HG03575 (cell line): ENCODE measurements at regions not wholly inside any gene's neighbourhood (a gene's known extent, or its start where the extent isn't known, plus 50 kb on each side); places are given as distances from the start of the nearest gene placed in this dataset.
"Not testable (repeated sequence)": the region's sequence is repeated elsewhere in the genome, so short reads cannot be mapped to it uniquely, and the experiment has no call there.

Source experiments
- ATAC-seq: cut with Tn5 transposase; IDR thresholded peaks from one replicate; pipeline ENCODE4 v1.9.1; 2021; ENCODE audit not compliant: unreplicated experiment, insufficient number of reproducible peaks, low FRiP score; ENCODE audit errors: extremely low read depth

DNA sequence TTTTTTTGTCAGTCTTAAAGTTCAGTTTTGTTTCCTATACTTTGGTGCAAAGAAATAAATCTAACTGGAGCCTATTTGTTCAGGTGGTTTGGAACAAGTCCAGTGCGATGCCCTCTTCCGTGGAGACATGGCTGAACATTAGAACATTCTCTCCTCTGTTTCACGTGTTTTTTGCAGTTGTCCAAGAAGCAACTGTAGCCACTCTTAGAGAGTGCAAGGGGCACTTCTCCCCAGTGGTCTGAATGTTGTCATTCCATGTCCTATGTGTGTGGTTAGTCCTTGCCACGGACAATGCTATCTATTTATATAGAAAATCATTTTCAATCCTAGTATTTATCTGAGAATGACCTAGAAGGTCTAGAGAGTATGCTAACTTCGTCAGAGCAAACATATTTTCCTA lies 1232.5 kb upstream of the SEL1L start:
- no peak for ATAC-seq

DNA sequence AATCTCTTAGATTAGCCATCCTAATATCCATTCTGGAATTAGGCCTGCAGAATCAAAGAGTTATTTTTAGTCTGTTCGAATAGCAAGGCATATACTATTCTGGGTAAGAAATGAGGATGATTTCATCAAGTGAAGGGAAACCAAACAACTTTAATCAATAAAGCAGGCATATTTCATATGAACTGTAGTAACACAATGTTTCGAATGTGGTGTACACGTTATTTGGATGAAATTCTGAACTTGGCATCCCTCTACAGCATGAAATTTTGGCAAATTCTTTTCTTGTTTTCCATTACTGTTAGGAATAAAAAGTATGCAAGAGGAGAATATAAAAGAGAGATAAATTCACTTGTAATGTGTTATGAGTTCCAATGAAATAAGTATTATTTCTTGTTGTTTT lies 1233.3 kb upstream of the SEL1L start:
- ATAC-seq: no peak

DNA sequence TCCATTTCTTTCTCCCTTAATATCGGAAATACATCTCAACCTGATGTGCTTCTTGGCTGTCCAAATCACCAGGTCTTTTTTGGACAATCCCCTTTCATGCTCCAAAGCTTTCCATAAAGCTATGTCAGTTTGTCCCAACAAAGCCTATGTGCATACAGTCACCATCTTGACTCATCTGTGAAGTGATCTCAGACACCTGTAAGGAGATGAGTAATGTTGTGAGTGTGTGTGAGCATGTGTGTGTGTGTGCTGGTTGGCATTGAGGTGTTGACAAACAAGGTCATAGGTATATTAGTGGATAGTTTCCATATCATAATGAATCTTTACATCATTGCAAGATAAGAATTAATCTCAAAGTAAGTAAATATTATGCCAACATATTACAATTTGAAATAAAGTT lies 1243.3 kb upstream of the SEL1L start:
- ATAC-seq: no peak

DNA sequence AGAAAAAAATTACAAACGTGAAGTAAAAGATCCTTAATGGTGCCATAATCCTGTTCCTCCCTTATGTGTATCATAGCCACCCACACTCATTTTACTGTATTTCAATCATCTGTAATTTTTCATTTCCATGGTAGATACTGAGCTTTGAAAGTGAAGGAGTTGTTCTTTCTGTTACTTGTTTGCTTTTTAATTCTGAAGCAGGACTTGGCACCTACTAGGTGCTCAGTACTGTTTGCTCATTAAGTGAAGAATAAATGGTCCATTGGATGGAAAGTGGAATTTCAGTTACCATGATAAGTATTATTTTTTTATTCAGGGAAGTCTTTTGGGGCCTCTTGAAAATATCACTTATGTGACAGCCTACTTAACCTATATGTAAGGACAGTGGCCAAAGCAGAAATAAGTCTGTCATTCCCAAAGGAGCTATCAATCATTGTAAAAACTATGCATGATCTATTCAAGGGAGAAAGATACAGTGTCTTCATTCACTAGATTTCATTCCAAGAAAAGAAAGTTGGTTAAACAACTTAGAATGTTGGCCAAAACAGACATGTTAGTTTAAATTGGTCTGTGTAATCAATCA lies 1244.4 kb upstream of the SEL1L start:
- no peak for ATAC-seq

DNA sequence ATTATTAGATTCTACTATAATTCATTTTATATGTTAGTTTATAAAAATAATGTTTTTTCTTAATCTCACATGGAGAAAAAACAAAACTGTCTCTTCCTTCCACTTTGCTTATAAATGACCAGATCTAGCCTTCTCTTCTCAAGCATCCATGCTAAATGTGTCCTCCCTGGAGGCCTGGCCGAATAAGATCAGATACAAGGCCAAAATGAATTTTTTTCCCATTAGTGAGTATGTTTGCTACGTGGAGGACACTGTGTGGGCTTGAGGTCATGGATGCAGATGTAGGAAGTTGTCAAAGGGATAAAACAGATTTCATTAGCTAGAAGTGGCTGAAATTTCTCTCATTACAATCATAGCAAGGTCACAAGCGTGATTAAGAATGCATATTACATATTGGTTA lies 1244.9 kb upstream of the SEL1L start:
- ATAC-seq: no peak

DNA sequence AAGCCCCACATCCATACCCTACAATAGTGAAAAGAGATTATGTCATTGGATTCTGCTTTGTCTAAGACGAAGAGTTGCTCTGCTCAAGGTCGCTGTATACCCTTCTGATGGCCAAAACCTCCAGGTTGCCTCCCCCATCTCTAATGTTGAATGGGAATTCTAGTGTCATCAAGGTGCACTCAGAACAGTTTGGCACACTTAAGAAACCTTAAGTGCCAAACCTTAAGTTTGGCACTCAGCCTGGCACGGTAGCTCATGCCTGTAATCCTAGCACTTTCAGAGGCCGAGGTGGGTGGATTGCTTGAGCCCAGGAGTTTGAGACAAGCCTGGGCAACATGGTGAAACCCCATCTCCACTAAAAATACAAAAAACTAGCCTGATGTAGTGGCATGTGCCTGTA lies 1245.6 kb upstream of the SEL1L start:
- no peak for ATAC-seq

DNA sequence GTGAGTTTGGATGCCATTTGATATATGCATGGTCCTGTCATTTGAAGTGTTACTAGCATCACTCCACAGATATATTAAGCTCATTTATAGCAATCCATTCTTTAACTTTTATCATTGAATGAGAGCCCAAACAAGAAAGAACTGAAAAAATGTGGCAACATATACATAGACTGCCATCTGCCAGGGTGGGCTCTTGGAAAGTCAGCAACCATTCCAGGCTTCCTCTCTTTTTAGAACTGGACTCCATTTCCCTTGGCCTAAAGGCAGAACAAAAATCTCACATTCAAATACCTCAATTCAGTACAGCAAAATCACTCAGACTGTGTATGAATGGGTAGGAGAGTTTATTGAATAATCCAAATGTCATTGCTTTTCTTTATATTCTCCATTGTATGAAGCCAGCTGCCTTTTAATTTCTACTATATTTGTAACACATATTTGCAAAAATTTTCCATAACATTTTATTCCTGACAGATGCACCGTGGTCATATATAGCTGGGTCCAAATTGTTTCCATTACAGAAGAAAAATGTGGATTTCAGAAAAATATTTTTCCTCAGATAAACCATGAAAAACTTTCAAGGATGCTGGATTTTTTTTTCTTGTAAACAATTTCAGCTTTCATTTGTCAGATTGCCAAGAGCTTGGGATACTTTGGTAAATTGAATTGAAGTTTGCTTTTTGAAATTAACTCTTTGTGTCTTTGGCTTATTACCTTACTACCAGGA lies 1252.3 kb upstream of the SEL1L start:
- ATAC-seq: no peak

DNA sequence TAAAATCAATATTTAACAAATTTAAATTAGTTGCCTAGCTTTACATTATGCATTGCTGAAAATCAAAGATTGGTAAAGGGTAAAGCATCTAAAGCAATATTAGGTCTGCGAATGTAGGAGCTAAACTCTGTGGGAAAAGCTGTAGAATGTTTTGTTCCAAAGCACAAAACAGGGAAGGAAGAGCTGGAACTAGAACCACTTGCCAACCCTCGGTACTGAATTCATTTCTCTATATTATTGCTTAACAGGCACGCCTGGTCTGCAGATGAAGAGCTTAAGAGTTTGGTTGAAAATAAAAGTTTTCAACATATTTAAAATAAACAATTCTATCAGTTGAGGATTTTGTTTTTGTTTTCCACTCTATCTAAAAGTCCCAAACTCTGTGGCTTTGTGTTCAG lies 1252.8 kb upstream of the SEL1L start:
- ATAC-seq: no peak

DNA sequence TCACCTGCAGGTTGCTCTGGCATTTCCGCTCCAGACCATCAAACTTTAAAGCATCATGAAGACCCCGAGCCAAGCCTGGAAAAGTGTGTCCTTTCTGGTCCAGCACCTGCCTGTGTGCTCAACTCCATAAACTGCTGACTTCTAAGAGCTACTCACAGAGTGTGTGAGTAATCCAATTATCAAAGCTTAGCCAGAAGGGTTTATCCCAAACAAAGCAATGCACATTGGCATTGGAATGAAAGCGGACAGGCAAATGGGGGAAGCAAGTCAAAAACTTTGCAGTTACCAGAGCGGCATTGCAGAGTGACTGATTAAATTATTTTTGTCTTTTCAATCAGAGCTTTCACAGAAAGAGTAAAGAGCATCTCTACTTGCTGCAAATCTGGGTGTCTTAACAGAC lies 1262.4 kb upstream of the SEL1L start:
- no peak for ATAC-seq

DNA sequence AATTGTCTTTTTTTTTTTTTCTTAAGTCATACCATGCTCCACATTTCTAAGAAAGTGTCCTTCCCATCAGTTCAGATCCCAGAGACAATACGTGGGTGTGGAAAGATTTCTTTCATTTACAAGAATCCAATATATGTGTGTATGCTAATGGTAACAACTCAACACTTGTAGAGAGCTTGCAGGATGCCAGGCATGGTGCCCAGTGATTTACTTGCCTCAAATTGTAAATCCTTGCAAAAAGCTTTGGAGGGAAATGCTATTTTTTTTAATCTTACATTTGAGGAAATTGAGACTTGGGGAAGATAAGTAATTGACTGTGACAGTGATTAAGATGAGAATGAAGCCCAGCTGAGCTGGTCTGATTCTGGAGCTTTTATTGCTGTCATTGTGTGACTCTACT lies 1264.6 kb upstream of the SEL1L start:
- ATAC-seq: no peak

DNA sequence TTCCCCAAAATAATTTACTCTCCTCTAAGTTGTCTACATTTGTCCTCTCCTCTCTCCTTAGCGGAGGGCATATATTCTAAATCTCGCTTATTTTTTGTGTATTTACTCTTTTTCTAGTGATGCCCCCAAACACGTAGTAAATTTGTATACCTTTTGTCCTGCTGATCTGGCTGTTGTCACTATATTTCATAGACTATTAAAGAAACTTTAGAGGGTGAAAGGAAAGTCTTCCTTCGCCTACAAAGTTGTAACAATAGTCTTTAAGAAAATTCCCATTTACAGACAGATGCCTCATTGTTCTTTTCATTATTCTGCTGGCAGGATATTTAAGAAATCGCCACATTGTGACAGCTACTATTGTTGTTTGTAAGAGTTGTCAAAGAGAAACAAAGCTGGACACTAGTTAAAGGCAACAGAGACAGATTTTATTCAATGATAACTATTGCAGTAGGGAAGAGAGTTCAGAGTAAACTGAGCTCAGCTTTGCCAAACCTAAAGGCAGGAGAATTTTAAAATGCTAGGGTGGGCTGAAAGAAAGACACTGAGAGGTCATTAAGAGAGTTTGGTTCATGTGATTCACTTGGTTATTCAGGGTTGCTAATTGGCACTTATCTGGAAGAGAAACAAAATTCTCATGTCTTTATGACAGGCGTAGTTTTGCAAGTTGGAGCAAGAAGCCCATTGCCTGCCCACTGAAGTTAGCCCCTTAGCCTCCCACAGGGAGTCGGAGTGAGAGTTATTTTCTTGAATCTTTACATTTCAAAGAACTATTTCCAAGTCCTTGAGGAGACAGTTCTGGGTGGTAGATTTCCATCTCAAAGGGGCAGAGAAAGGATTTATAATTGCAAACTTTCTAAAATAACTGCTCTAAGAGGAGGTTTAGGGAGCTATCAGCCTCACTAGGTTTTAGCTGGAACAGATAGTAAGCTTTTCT lies 1272.5 kb upstream of the SEL1L start:
- no peak for ATAC-seq

DNA sequence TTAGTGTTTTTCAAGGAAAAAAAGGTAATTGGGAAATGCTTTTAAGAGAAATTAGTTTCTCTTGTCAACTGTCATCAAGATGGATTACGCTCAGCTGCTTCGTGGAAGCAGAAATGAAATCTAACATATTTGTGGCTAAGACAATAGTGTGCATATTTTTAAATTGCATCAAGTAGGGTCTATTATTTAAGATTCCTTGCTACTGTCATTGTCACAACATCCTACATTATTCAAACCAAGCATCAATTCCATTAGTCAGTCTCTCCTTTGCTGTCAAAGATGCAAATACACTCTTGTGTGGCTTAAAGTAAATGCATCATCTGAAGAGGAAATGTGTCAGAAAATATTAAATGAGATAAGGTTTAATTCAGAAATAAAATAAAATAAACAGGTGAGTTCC lies 1277.6 kb upstream of the SEL1L start:
- no peak for ATAC-seq

DNA sequence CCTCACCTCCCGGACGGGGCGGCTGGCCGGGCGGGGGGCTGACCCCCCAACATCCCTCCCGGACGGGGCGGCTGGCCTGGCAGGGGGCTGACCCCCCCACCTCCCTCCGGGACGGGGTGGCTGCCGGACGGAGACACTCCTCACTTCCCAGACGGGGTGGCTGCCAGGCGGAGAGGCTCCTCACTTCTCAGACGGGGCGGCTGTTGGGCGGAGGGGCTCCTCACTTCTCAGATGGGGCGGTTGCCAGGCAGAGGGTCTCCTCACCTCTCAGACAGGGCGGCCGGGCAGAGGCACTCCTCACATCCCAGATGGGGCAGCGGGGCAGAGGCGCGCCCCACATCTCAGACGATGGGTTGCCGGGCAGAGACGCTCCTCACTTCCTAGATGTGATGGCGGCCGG lies 1280.7 kb upstream of the SEL1L start:
- ATAC-seq: not testable (repeated sequence)

DNA sequence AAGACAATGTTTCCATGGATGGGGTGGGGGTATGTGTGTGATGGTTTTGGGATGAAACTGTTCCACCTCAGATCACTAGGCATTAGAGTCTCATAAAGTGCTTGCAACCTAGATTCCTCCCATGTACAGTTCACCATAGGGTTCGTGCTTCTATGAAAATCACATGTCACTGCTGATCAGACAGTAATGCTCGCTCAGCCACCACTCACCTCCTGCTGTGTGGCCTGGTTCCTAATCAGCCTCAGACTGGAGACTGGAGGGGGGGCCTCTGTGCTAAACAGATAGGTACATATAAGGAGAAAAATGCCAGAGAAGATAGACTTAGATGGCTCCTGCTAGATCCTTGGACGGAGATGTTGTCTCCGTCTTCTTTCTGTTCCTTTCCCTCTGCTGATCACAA lies 1296.9 kb upstream of the SEL1L start:
- ATAC-seq: no peak

DNA sequence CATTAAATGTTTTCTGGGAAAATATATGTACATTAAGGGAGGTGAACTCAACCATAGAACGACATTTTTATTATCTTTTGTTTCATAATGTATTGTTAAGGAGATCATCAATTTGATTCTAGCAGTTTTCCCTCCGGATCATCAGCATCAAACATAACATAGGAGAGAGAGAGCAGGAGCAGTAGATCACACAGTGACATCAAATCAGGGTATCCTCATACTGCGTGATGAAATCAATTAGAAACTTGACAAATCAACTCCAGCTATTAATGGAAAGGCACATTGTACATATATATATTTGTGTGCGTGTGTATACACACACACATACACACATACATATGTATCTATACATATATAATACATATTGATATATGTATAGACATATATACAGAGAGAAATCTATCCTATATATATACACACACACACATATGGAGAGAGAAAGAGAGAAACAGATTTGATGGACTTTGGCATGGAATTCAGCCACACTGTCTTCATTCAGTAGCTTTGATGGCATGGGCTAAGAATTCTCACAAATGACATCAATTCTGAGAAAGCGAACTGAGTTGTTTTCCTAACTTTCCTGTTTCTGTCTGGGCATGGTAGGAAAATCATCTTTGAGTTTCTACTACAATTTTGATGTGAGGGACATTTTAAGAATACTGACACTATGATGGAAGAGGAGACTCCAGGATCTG lies 1302.8 kb upstream of the SEL1L start:
- no peak for ATAC-seq

DNA sequence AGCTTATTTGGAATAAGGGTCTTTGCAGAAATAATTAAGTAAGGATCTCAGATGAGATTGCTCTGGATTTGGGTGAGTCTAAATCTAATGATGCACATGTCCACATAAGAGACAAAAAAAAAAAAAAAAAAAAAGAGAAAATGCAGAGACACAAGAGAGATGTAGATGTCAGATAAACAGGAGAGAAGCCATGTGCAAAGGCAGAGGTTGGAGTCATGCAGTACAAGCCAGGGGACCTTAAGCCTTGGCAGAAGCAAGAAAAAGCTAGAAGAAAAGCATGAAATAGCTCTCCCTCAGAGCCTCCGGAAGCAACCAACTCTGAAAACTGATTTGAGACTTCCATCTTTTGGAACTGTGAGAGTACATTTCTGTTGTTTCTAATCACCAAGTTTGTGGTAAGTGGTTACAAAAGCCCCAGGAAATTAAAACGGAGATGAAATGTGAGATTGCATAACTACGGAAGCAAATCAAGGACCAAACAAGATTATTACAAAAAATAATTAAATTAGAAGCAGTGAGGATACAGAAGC lies 1304.0 kb upstream of the SEL1L start:
- ATAC-seq: no peak

DNA sequence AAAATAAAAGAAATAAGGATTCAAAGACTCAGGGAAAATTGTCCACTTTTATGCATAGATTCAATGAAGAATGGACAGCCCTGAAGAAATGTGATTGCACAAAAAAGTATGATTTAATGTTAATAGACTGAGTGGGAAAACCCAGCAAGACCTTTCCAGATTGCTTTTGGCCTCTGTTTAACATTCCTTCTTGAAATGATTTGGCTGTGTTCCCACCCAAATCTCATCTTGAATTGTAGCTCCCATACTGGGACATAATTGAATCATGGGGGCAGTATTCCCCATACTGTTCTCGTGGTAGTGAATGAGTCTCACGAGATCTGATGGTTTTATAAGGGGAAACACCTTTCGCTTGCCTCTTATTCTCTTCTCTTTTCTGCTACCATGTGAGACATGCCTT lies 1316.9 kb upstream of the SEL1L start:
- no peak for ATAC-seq

DNA sequence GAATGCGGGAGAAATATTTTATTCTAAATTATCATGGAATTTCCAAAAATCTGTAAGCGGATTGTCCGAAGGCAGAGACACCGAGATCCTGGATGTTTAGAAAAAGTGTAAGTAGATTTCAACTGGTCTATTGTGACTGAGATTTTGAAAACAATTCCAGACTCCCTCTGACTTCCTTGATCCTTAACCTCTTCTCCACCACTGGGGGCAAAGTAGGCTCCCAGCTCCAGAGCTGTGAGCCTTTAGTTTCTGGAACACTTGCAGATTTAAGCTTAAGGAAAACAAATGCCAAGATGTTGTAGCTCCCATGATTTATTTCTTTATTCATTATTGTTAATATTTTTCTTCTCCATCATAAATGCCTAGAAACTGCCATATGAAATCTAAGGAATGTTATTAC lies 1320.5 kb upstream of the SEL1L start:
- ATAC-seq: no peak

DNA sequence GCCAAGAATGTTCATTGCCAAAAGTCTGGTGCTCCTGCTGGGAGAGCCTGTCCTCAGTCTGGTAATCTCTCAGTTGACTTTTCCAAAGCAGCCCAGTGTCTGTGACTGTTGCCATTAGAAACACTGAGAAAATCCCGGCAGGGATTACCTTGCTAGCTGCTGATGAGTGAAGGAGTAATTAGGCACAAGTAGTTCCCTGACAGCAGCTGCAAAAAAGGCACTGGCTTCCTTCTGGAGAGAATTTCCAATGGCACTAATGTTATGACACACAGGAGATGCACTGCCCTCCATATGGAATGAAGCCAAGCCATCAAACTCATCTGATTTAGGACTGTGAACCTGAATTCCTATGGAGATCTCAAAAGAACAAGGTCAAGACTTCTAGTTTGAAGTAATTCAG lies 1321.2 kb upstream of the SEL1L start:
- no peak for ATAC-seq
